K562 (cell line): ENCODE measurements at regions not wholly inside any gene's neighbourhood (a gene's known extent, or its start where the extent isn't known, plus 50 kb on each side); places are given as distances from the start of the nearest gene placed in this dataset.

Experiments
- BHLHE40 ChIP-seq: IDR thresholded peaks from 2 replicates; pipeline ENCODE4 v1.6.1; 2011; ENCODE audit warnings: low read length, improper control_type of control experiment
- CEBPB ChIP-seq: fragments of 450-650 bp; IDR thresholded peaks from 2 replicates; pipeline ENCODE4 v1.6.1; 2016; ENCODE audit warnings: missing genetic modification characterization, missing compliant biosample characterization
- CHD2 ChIP-seq: IDR thresholded peaks from 2 replicates; pipeline ENCODE4 v1.6.1; 2011; ENCODE audit warnings: low read depth, low read length
- CHD4 ChIP-seq: fragments of 200-600 bp; sonication (generic); IDR thresholded peaks from 3 replicates; pipeline ENCODE4 v1.6.1; 2012; ENCODE audit warnings: low read depth, mild to moderate bottlenecking, mixed read lengths, low read length, inconsistent platforms; ENCODE audit not compliant: insufficient read depth, insufficient replicate concordance, poor library complexity, severe bottlenecking
- DMBX1 ChIP-seq: fragments of 250-450 bp; sonication (Bioruptor Pico); IDR thresholded peaks from 2 replicates; pipeline ENCODE4 v1.8.0; 2022; ENCODE audit warnings: inconsistent platforms, mild to moderate bottlenecking, moderate library complexity, borderline replicate concordance
- SP2 ChIP-seq: IDR thresholded peaks from 2 replicates; pipeline ENCODE4 v1.6.1; 2011; ENCODE audit warnings: mild to moderate bottlenecking, low read depth, low read length, moderate library complexity; ENCODE audit not compliant: poor library complexity, severe bottlenecking; ENCODE audit errors: extremely low read depth
- SREBF2 ChIP-seq: sonication (generic); formaldehyde crosslinking; IDR thresholded peaks from 2 replicates; pipeline ENCODE4 v1.4.0; 2020; ENCODE audit warnings: mild to moderate bottlenecking, missing genetic modification reagents
- ZBTB2 ChIP-seq: fragments of 450-650 bp; IDR thresholded peaks from 2 replicates; pipeline ENCODE4 v1.6.1; 2016; ENCODE audit warnings: antibody characterized with exemption

GRCh38 chr12:30169839-30170591, 386.3 kb upstream of the TMTC1 start:
- no peak for TF ChIP-seq BHLHE40
- no peak for TF ChIP-seq SREBF2 (CRISPR knock-in tag)
- TF ChIP-seq ZBTB2, result no peak
- TF ChIP-seq CEBPB (tag), result no peak
- TF ChIP-seq DMBX1, result no peak
- no peak for TF ChIP-seq CHD4
- no peak for TF ChIP-seq SP2
- TF ChIP-seq CHD2, result no peak
